NCI-H2196 (cell line): ENCODE measurements at regions not wholly inside any gene's neighbourhood (a gene's known extent, or its start where the extent isn't known, plus 50 kb on each side); places are given as distances from the start of the nearest gene placed in this dataset.

Source experiments
- DNase-seq: peaks from one replicate; lab custom pipeline; 2025; ENCODE audit not compliant: unreplicated experiment; lab: John Stamatoyannopoulos, UW

DNA sequence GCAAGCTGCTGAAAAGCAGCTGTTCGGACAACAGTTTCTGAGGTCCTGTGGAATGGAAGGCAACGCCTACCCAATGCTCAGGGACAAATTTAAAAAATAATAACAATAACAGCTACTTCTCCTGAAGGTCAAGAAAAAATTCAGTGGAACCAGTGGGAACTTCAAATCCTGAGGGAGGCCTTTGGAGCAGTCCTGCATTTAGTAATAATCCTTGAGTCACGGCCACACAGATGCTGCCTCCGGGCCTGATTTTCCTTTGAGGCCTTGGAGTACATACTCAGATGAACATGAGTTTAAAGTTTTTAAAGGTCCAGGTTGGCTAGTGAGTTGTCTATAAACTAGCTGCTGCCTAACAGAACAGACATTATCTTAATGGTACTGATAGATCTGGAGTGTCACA lies 268.0 kb downstream of the MSRB3 start:
- no peak for DNase-seq

DNA sequence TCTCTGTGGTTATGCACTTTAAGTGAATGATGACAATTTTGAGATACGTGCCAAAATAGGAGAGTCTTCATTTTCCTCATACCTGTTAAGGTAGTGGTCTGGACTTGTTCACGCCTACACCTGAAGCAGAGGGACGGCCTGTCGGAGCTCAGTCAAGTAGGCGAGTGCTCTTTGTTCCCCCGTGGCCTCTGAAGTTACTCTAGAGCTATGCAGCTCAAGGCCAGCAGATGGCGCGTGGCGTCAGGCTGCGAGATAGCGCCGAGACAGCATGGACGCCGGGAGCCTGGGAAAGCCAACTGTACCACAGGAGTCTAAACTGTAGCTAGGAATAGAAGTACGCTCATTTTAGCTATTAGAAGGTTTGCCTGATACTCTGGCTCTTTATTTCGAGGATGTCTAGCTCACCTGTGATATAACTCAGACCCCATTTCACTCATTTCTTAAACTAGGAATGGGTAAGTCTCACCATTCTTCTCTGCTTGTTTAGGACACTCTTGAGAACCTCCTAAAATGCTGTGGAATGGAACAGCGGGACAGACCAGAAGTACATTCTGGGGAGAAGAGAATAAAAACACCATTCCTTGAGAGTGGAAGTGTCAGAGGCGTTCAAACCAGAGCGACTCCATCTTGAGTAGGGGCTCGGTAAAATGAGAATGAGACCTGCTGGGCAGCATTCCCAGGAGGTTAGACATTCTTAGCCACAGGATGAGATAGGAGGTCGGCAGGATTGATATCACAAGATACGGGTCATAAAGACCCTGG lies 267.4 kb upstream of the HMGA2 start:
- peak; percentile 65 for DNase-seq

DNA sequence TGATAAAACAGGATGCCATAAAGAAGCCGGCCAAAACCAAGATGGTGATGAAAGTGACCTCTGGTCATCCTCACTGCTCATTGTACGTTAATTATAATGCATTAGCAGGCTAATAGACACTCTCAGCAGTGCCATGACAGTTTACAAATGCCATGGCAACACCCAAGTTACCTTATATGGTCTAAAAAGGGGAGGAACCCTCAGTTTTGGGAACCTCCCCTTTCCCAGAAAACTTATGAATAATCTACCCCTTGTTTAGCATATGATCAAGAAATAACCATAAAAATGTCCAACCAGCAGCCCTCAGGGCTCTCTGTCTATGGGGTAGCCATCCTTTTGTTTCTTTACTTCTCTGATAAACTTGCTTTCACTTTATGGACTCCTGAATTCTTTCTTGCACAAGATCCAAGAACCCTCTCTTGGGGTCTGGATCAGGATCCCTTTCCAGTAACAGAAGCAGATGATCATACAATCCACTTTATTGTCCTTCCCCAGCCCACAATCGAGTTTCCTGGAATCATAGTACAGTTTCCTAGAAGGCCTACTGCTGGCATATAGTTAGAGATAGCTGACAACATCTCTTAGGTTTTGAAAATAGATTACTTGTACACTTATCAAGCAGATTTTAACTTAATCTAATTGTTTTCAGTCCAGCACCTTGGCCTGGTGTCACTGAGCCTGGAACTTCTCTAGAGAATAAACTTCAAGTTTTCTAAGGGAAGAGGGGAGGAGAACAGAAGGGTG lies 266.7 kb upstream of the HMGA2 start:
- DNase-seq, result no peak

DNA sequence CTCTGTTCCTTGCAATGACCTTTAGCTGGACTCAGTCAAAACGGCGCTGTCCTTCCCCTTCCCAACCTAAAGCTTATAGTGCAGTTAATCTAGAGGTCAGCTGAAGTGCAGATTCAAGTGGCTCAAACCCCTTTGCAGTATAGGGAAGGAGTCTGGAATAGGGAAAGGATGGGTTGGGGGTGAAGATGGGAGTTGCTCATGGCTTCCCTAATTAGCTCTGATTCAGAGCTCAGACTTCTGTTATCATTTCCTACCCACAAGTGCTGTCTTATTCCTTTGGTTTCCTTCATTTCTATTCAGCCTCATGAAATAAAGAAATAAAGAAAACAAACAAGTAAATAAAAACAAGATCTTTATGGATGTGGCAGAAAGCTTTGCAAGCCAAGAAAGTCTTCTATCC lies 264.0 kb upstream of the HMGA2 start:
- DNase-seq, result no peak

DNA sequence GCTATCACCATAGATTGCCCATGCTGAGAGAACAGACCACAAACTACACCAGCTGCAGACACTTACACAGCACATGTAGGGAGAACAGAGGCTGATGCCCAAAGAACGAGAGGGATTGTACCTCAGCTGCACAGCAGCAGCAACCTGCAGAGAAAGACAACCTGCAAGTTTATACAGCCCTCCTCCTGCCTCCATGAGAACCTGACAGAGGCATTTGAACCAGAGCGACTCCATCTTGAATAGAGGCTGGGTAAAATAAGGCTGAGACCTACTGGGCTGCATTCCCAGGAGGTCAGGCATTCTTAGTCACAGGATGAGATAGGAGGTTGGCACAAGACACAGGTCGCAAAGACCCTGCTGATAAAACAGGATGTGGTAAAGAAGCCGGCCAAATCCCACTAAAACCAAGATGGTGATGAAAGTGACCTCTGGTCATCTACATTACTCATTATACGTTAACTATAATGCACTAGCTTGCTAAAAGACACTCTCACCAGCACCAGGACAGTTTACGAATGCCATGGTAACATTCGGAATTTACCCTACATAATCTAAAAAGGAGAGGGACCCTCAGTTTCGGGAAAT lies 262.4 kb upstream of the HMGA2 start:
- no peak for DNase-seq

DNA sequence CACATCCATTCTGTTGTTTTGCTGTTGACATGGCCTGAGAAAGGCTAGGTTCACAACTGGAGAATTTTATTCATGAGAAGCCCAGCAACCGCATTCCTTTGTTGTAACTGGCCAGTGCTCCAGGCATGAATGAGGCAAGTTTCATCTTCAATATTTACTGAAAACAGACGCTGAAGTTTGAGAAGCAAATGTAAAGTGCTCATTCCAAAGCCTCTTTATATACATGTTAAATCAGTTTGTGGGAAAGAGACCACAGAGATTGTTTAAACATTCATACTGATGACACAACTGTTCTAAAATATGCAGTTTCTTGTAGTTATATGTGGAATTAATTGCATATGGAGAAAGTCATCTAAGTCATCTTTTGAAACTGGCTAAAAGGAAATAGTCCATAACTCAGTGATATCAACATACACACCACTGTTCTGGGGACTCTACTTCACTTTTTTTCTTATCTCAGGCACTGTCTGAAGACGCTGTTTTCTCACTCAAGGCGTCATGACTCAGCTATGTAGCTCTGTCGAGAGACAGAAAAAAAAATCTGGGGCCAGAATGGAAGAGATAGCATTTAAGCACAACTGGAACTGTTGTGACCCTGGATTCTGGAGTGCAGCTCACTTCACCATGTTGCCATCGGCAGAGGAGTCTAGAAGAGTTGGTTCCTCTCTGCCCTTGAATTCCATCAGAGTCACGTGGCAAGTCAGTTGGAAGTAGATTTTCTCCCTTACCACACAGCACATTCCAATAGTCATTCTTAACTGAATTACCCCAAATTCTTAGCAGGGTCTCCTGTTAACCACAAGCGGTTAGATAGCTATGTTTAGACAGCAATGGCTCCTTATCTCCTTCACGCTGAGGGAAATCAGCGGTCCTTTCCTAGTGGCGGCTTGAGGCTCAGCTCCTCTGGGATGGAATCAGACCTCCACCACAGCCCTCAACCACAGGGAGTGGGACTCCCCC lies 258.4 kb upstream of the HMGA2 start:
- DNase-seq, result no peak

DNA sequence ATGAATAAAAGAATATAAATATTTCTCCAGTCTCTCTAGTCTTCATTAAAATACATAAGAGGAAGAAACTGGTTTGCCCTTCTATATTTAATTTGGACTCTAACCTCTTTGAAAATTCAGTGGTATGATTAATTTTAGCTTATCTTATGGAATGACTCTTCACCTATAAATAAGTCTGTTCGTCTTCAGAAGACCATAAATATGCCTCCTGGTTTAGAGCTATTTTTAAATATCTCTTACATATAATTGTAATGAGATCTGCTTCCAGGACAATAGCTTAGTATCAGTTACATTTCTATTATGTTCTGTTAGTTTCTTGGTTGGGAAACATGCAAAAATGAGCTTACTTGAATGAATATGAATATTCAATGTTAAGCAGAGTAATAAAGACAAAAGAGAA lies 257.5 kb upstream of the HMGA2 start:
- no peak for DNase-seq

DNA sequence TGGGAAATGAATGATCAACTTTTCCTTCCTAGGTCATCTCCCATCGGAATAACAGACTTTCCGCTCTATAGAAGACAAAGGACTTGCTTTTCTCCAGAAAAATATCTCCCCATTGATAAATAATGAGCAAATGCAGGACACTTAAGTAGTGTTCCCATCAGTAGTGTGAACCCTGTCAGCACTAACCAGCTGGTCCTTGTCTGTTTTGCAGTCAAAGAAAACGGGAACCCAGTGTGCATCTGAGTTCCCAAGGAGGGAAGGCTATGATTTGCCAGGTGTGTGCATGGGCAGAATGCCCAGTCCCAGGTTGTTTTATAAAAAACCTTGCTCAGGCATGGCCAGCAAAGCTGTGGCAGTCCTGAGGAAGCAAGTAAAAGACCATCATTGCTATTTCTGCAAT lies 256.5 kb upstream of the HMGA2 start:
- DNase-seq, result no peak

DNA sequence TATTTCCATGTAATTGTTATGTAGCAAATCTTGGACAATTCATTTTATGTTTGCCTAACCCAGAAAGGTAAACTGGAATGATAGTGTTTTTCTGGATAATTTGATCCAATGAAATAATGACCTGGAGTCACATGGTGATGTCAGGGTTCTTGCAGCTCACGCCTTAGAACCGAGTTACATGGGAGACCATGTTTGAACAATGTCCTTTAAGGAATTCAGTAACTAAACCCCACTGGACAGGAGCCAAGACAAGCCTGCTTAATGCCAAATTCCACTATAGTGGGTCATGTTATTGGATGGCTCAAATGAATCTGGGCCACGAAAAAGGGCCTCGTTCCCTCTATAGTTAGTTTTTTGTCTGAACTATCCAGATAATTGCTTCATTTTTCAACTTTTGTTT lies 255.8 kb upstream of the HMGA2 start:
- no peak for DNase-seq

DNA sequence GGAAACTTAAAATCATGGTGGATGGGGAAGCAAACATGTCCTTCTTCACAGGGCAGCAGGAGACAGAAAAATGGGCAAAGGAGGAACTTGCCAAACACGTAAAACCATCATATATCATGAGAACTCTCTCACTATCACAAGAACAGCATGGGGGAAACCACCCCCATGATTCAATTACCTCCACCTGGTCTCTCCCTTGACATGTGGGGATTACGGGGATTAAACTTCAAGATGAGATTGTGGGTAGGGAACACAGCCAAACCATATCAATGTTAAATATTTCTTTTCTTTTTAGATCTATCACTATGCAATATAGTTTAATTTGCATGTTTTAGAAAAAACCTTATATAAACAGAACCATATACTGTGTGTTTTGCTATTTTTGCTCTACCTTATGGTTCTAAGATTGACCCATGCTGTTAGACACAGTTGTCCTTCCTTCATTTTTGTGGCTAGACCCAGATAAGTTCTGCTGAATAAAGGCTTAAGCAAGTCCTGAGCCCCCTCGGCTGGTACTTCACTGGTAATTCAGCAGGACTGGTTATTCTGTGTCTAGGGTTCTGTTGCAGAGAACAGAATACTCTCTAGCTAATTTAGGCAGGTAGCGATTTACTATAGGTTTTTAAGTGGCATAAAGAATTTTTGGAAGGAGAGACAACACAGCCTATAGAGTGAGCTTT lies 253.7 kb upstream of the HMGA2 start:
- DNase-seq, result no peak

DNA sequence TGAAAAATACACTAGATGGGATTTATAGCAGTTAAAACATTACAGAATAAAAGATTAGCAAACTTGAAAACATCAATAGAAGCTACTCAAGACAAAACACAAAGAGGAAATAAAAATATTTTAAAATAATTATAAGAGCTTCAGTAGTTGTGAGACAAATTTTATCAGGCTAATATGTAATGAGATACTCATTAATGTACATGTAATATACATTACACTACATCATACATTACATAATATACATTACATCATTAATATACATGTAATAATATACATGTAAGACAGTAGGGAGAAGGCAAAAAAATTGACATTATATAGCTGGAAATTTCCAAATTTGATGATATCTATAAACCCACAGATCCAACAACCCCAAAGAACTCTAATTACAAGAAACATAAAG lies 249.4 kb upstream of the HMGA2 start:
- DNase-seq, result no peak

DNA sequence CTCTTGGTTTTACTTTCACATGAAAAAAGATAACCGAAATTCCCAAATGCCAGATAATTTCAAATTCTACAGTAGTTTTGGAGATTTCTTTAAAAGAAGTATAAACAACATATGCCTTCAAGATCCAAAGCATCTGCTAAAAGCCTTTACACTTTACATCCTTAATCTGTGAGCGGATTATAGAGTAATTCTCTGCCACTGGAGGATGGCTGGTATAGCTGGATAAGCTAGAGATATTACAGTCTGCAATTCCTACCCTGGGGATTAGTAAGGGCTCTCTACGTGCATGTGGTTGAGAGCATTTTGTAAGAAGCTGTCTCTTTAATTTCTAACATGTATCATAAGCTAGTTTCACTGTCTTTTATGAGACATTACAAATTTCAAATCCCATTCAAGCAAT lies 240.3 kb upstream of the HMGA2 start:
- DNase-seq, result no peak

DNA sequence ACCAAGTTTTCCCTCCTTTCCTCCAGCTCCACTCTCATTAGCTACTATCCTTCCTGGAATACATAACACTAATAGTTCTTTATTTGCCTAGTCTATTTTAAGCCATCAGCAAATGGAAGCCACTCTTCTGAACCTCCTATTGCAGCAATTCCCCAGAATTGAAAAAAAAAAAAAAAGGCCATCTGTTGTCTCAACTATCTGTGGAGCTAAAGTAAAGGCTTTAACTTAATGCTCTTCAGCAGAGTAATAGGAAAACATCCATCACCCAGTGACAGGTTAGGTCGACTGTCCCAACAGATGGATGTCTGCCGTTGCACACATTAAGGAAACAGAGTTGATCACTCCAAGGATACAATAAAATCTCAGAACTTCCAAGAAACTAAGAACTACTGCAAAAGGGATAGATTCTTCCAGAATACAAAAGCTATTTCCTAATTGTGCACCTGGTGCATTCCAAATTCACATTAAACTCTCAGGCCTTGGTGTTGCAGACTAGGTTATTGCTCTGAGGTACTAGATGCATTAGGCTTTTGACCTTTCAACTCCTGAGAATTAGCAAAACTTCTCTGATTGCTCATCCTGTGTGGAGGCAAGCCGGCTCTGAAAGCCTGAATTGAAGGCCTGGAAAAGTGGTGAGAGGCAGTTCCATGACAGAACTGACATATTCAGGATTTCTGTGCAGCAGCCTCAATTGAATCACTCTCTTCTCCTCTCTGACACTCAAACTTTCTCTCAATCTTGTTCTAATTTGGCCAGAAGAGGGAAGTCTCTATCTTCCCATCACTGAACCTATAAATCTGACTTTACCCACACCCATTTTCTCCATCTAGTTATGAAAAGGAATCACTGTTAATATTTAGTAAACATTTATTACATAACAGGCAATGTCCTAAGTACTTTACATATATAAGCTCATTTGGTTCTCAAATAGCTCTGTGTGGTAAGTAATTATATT lies 238.4 kb upstream of the HMGA2 start:
- DNase-seq, result no peak

DNA sequence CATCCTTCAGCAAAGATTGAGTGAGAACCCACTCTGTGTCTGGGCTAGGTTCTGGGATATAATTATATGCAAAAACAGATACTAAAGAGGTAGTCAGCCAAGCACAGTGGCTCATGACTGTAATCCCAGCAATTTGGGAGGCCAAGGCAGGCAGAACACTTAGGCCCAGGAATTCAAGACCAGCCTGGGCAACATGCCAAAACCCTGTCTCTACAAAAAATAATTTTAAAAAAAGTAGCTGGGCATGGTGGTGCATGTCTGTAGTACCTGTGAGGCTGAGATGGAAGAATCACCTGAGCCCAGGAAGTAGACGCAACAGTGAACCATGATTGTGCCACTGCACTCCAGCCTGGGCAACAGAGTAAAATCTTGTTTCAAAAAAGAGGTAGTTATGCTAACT lies 237.5 kb upstream of the HMGA2 start:
- DNase-seq, result no peak

DNA sequence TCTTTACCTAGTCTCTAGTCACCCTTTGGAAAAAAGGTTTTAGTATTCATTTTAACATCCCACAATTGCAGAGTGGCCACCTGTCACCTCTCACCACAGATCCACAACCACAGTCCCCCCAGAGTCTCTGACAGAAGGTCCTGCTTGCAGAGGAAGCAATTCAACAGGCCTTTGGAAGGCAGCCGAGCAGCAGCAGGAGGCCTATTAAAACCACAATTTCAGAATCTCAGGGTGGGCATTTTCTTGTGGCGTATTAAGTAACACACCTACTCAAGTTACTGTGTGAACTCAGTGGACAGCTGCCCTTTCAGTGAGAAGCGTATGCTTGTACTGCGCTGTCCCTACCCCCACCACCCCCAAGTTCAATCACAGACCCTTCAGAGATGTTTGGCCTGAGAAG lies 234.0 kb upstream of the HMGA2 start:
- no peak for DNase-seq

DNA sequence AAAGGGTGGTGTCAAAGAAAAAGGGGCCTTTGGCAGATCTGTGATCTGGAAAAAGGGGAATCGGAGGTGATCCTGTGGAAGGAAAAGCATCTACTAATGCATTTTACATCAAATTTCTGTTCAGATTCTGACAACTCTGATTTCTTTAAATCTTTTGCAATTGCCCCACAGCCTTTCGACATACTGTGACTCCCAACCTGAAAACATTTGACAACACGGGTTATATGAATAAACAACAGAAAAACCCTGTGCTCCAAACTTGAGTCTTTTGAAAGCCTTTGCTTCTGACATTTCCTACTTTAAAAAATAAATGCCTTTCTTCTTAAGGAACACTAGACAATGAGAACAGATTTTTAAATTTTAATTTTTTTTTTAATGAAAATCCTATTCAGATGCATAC lies 231.9 kb upstream of the HMGA2 start:
- DNase-seq, result no peak

DNA sequence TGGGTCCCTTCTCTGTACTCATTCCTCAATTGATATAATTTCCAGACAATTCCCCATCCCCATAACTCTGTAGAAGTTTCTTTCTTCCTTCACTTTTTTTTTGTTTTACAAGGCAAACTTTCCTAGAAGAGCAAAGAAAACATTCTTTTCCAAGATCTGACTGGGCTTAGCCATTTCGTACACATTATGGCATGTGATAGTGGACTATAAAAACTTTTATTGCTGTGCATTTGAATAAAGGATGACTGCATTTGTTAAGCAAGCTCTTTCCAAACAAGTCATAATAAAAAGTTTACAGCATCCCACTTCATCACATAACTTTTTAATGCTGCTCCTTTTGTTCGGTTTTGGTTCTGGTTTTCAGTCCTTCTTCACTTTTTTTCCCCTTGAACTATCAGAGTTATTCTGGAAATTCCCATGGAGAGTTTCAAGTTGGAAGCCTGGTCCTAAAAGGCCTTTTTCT lies 231.0 kb upstream of the HMGA2 start:
- DNase-seq, result no peak

DNA sequence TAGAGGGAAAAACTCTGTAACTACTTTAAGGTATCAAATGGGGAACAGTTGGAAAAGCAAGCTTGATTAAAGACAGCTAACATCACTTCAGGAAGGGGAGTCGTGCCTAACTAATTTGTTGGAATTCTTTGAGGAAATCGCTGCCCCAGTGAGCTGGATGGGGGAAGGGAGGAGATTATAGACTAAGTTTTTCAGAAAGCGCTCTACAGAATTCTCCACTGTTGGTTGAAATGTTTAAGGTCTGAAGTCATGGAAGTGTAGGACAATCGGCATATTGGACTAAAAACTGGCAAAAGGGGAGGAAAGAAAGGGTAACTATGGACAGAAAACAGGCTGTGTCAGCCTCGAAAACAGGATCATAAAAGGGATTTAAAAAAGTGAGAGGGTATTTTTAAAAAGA lies 229.9 kb upstream of the HMGA2 start:
- no peak for DNase-seq

DNA sequence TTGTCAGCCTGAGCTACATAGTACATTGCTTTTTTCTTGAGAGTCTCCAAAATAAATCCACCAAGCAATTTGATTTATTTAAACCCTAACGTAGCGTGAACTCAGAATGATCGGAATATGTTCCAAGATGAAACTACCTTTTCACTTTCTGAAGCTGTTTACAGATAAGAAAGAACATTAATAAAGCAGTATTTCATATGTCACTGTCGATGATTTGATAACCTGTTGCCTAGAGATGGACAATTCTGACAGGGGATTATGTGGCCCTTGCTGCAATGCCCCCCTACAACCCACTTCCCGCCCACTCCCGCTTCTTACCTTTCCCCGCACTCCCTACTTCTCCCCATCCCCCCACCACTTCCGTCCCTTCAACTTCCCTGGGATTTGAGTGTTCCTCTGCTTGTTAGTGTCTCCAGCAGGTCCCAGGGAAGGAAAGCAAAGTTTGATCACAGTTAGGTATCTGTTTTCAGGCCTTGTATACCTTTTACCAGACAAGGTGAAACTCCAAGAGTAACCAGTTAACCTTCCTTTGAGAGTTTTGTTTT lies 229.2 kb upstream of the HMGA2 start:
- no peak for DNase-seq
